Epithelial cell of proximal tubule (primary cell): ENCODE measurements at regions not wholly inside any gene's neighbourhood (a gene's known extent, or its start where the extent isn't known, plus 50 kb on each side); places are given as distances from the start of the nearest gene placed in this dataset.
"Not testable (repeated sequence)": the region's sequence is repeated elsewhere in the genome, so short reads cannot be mapped to it uniquely, and the experiment has no call there.

ENCODE experiments used
- DNase-seq: peaks from one replicate; pipeline ENCODE4 v3.0.0-alpha.2; 2011; ENCODE audit warnings: low read depth
- H3K4me3 ChIP-seq: 2 replicates; pipeline ENCODE4 v1.5.1; 2011; ENCODE audit warnings: low read depth, mild to moderate bottlenecking, low read length
- CTCF ChIP-seq: conservative IDR thresholded peaks from 2 replicates; pipeline ENCODE4 v1.5.1; 2012; ENCODE audit warnings: low read depth, mild to moderate bottlenecking, low read length

GRCh38 chr5:82975396-82975795 lies 101.8 kb downstream of the TMEM167A start:
- no peak for TF ChIP-seq CTCF
- H3K4me3 ChIP-seq: no peak overlapping the region
- DNase-seq: no peak

GRCh38 chr5:82974346-82974745 lies 102.8 kb downstream of the TMEM167A start:
- H3K4me3 ChIP-seq, DNase-seq: not testable (repeated sequence)

GRCh38 chr5:82971901-82972300 lies 105.3 kb downstream of the TMEM167A start:
- TF ChIP-seq CTCF: no peak
- H3K4me3 ChIP-seq: no peak overlapping the region
- DNase-seq: no peak

GRCh38 chr5:82971034-82971806 lies 106.0 kb downstream of the TMEM167A start:
- not testable (repeated sequence) for H3K4me3 ChIP-seq, DNase-seq

GRCh38 chr5:82969221-82969976 lies 107.8 kb downstream of the TMEM167A start:
- not testable (repeated sequence) for DNase-seq, H3K4me3 ChIP-seq

- no peak overlapping the region for H3K4me3 ChIP-seq
- TF ChIP-seq CTCF: no peak
- DNase-seq: no peak
Measured at GRCh38 chr5:82967072-82967471, 110.1 kb downstream of the TMEM167A start.

GRCh38 chr5:82959466-82959865 lies 117.7 kb downstream of the TMEM167A start:
- no peak overlapping the region for H3K4me3 ChIP-seq
- no peak for DNase-seq
- TF ChIP-seq CTCF: no peak

GRCh38 chr5:82956600-82956999 lies 120.6 kb downstream of the TMEM167A start:
- DNase-seq: no peak
- no peak for TF ChIP-seq CTCF
- no peak overlapping the region for H3K4me3 ChIP-seq
